ENCODE measurements at regions not wholly inside any gene's neighbourhood (a gene's known extent, or its start where the extent isn't known, plus 50 kb on each side); places are given as distances from the start of the nearest gene placed in this dataset.

DNA sequence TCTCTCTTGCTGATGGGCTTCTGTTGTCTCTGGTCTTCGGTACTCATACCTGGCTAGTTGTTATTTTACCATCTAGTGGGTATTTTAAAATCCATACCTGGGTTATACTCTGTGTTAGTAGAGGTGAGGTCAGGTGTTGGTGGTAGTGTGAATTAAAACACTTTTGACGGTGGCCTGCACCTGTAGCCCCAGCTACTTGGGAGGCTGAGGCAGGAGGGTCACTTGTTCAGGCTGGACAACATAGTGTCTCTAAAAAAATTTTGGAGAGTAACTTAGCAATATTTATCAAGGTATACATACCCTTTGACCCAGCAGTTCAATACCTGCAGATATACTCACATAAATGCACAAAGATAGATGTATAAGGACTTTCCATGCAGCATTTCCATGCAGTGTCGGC is 55.4 kb downstream of the GSX1 start:
- TF ChIP-seq, protein P1, sequence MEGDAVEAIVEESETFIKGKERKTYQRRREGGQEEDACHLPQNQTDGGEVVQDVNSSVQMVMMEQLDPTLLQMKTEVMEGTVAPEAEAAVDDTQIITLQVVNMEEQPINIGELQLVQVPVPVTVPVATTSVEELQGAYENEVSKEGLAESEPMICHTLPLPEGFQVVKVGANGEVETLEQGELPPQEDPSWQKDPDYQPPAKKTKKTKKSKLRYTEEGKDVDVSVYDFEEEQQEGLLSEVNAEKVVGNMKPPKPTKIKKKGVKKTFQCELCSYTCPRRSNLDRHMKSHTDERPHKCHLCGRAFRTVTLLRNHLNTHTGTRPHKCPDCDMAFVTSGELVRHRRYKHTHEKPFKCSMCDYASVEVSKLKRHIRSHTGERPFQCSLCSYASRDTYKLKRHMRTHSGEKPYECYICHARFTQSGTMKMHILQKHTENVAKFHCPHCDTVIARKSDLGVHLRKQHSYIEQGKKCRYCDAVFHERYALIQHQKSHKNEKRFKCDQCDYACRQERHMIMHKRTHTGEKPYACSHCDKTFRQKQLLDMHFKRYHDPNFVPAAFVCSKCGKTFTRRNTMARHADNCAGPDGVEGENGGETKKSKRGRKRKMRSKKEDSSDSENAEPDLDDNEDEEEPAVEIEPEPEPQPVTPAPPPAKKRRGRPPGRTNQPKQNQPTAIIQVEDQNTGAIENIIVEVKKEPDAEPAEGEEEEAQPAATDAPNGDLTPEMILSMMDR (conservative IDR thresholded peaks at IDR 0.05), result no peak
- TF ChIP-seq ZFX (IDR thresholded peaks at IDR 0.05), result no peak

Data from C4-2B (cell line).